Fibroblast of peridontal ligament (primary cell): ENCODE measurements at regions not wholly inside any gene's neighbourhood (a gene's known extent, or its start where the extent isn't known, plus 50 kb on each side); places are given as distances from the start of the nearest gene placed in this dataset.

Experiments
- DNase-seq: peaks from one replicate; pipeline ENCODE4 v3.0.0-alpha.2; 2010; ENCODE audit errors: extremely low read depth

DNA sequence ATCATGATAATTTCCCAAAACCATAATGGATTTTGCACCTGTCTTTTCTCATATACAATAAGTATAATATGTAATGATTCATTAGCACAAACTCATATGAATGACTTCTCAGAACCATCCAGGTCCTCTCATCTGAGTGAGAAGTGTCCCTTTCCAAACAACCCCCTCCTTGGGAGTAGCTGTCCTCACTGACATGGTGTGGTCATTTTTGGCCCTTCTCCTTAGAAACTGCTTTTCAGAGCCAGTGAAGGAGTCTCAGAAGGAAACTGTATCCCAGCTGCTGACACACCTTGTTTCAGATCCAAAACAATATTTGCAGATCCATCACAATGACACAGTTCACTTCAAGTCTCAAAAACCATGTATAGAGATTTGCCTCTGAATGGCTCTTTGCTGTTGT lies 95.5 kb downstream of the MIS18A start:
- no peak for DNase-seq

DNA sequence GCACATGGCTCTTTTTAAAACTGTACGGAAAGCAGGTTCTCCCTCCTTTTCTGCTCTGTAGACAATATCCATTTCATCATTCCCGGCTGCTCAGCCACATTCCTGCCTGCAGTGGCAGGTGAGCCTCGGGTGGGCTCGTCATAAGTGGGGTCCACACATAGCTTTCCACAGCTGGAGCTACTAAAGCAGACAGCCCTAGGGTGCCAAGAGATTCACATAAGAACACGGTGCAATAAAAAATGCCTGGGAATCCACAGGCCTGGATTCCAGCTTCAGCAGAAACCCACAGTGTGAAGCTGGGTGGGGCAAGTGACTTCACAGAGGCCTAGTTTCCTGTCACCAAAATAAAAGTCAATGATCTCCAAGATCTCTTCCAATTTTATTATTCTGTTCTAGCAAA lies 96.4 kb downstream of the MIS18A start:
- no peak for DNase-seq

DNA sequence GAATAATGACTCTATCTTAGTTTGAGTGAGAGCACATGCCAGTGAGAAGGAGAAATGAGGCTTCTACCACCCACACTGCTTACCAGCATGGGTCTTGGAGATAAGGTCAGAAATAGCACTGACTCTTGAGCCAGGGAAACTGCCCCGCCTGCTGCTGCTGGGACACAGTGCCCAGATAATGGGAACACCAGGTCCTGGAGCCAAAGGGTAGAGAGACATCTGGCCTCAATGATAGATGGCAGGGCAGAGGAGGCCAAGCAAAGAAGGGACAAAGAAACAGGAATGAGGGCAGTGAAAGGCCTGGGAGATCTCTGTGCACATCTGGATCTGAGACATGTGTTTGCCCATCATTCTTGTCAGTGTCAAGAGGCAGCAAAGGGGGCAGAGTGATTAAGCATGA lies 97.4 kb downstream of the MIS18A start:
- DNase-seq = no peak

DNA sequence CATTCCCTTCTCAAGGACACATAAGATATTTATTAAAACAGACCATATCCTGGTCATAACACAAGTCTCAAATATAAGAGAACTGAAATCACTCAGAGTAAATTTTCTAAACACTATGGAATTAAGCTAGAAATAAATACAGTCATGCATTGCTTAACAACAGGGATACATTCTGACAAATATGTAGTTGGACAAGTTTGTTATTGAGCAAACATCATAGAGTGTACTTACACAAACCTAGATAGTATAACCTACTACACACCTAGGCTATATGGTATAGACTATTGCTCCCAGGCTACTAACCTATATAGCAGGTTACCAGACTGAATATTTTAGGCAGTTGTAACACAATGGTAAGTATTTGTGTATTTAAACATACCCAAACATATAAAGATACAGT lies 104.0 kb downstream of the MIS18A start:
- no peak for DNase-seq

DNA sequence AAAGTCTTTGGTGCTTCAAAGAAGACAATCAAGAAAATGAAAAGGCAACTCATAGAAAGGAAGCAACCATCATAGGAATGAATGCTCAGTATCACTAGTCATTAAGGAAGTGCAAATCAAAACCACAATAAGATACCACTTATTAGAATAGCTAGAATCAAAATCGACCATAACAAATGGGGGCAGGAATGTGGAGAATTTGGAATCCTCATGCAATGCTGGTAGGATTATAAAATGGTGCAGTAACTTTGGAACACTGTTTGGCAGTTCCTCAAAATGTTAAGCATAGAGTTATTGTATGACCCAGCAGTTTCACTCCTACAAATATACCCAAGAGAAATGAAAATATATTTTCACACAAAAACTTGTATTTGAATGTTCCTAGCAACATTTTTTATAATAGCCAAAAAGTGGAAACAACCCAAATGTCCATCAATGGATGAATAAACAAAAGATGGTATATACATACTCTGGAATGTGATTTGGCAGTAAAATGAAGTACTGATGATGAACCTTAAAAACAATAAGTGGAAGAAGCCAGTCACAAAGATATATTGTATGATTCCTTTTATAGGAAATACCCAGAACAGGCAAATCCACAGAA lies 105.6 kb downstream of the MIS18A start:
- DNase-seq = peak; percentile 1

DNA sequence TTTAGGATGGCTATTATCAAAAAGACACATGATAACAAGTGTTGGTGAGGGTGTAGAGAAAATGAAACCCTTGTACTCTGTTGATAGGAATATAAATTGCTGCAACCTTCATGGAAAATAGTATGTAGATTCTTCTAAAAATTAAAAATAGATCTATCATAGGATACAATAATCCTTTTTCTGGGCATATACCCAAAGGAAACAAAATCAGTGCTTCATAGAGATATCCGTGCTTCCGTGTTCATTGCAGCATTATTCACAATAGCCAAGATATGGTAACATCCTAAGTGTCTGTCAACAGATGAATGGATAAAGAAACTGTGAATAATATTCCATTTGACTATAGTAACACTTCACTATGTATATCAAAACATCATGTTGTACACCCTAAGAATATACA lies 106.7 kb downstream of the MIS18A start:
- no peak for DNase-seq

DNA sequence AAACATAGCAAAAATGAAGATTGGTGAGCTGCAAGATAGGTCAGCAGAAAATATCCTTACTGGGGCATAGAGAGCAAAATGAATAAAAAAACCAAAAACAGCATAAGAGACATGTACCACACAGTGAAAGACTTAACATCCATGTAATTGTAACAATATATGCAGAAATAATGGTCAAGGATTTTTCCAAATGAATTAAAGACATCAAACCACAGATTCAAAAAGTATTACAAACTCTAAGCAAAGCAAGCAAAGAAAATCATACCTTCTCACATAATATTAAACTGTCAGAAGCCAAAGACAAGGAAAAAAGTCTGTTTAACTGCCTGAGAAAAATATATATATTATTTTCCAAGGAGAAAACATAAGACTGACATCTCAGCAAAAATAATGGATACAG lies 111.3 kb downstream of the MIS18A start:
- no peak for DNase-seq

DNA sequence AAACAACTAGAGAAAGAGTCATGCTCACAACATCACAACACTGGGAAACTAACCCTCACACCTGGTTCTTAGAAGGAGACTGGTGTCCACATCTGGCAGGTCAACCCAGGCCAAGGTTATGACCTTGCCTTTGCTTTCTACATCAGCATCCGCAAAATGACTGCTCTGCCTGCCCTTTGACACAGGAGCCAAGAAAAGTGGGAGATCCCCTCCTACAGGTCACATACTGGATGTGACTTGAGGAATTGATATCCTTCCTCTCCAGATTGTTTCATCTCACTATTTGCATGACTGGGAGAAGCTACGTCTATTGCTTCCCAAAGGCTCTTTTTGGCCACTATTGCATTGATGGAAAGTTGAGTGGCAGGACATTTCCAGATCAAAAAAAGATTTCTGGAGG lies 115.5 kb downstream of the MIS18A start:
- DNase-seq = no peak

DNA sequence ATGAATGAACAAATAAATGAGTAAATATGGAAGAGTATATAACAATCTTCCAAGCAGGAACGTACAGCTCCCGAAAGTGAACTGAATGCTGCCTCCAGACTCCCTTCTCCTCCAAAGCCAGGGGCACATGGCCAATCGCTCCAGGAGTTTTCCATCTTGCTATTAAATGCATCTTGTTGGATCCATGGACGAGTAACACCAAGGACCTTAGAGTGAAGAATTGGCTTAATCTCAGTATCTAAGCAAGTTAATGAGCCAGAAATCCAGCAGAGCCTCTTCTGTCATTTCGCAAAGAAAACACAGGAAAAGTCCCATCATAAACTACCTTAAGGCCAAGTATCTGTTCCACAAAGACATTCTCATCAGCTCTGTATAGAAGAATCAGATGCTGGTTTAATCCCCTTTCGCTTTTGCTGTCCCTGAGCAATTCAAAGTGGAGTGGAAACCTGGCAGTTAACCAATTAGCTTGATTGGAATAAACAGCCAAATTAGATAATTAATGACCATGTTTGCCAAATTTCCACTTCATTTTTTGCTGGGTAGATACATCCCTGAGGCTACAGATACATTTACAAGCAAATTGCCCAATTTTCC lies 116.0 kb downstream of the MIS18A start:
- no peak for DNase-seq

DNA sequence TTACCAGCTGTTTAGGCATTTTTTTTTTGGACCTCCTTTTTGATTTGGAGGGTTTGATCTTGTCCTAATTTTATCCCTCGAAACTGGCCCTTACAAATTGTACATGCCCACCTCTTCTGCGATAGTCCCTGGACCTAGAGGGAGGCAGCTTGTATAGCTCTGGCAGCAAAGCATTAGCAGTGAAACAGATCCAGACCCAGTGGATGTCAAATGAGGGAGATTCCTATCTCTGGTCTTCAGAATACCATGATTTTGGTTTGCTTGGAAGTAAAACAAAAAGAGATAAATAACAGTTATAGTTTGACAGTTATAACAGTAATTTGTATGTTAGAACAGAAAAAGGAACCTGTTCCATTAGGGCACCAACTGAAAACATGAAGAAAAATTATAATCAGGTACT lies 123.6 kb downstream of the MIS18A start:
- no peak for DNase-seq

DNA sequence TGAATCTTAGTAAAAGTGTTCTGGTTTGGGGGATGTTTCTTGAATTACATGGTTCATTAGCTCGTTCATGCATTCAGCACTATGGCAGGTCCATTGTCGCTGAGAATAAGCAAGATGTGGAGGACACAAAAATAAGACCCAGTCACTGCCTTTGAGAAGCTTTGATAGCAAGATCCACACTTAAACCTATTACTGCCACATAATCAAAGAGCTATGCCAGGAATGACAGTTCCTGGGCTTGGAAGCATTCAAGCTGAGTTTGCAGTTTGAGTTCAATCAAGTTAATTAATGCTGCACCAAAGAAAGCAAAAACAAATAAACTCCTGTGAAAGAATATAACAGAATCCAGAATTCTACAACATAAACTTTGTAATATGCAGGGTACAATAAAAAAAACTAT lies 131.8 kb downstream of the MIS18A start:
- no peak for DNase-seq

DNA sequence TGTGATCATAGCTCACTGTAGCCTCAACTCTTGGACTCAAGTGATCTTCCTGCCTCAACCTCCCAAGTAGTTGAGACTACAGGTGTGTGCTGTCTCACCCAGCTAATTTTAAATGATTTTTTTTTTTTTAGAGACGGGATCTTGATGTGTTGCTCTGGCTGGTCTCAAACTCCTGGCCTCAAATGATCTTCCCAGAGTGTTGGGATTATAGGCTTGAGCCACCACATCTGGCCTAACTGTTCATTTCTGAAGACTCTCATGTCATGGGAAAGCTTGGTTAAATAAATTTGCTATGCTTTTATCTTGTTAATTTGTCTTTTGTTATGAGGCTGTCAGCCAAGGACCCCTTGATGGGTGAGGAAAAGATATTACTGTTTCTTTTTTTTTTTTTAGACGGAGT lies 134.0 kb downstream of the MIS18A start:
- no peak for DNase-seq

DNA sequence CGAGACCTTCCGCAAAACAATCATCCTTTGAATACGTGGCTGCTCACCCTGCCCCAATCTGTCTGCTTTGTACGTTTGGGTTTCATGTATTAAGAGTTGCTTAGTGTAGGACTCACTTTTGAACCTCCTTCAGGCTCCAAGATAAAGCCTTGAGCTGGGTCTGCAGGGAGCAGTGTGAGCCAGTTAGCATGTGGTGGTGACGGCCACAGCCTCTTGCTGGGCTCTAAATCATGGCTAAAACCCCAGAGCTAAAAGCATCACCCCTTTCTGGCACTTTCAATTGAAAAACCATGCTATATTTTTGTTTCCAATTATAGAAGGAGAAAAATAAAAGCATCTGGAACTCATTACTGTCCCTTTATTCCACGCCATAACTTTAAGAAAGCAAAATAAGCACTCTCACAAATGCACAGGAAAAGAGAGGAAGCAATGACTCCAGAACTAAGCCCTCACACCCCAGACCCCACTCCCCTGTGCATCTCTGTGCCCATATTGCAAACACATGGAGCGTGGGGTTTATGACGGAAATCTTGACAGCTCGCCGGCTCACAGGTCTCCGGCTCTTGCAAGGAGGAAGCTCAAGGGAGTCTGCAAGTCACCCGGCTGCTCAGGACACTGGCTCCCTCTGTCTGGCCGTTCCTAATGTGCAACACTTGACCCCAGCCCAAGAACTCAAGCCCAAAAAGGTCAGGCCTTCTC lies 135.5 kb downstream of the MIS18A start:
- peak; percentile 79 for DNase-seq

DNA sequence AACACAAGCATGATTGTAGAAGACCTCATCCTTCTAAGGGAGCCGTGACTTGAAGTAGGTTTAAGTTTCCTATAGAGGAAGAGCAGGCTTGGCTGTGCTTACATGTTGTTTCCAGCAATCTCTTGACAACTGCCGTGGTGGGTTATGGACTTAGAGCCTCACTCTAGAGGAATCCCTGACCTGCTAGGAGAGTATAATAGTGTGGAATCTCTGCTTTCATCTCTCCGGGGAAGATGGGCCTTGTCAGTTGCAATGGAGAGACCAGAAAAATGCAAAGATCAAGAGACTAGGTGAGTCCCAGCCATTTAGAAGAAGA lies 137.6 kb downstream of the MIS18A start:
- DNase-seq = no peak

DNA sequence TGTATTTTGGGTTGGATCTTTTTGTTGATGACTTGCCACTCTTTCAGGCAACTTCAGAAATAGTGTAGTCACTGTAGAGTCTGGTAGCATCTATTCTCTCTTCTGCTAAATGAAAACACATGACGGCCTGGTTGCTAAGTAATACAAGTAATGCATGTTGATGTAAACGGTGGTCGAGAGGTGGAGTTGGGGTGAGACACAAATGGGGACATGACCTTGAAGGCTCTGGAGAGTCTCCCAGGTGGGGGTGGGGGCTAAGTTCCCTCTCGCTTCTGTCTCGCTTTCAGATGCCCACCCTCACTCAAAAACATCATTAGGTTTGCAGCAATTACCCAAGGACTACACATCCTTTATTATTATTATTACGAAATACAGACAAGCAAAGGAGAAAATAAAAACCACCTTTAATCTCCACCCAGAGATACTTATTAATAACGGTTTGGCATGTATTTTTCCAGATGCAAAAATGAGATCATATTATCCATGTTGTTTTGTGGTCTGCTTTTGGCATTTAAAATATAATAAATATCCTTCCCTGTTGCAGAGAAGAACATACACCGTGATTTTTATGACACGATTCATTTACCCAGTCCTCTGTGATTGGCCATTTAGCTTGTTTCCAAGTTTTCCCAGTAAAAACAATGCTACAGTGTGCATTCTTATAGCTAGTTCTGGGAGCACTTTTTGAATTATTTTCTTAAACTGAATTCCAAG lies 138.1 kb downstream of the MIS18A start:
- peak; percentile 37 for DNase-seq

DNA sequence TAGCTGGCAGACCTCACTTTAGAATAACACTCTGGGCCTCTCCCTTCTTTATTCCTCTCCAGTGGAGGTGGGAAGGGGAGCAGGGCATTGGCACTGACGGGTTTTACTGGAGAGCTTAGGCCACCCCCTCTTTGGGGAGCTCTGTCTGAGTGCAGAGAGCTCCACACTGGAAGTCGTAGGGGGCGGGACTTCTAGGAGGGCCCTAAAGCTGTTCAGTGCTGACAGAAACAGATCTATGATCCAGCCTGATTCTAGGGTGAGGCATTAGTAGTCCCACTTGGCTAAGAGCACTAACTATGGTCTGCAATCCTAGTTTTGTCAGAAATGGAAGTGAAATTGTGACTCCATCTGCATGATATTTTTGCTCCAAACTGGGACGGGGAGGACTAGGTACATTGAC lies 138.7 kb downstream of the MIS18A start:
- no peak for DNase-seq

DNA sequence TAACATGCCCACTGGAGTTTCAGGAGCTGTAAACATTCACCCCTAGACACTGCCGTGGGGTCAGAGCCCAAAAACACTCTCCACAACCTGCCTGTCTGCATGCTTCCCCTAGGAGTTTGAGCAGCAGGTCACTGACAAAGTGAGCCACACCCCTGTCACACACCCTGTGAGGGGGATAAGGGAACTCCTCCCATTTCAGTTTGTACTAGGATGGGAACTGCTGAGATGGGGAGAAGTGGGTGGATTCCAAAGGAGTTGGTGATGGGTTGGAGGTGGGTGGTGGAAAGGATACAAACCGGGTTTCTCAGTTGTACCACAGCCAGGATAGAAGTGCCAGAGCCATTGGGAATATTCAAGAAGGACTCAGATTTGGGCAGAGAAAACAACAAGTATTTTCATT lies 140.2 kb downstream of the MIS18A start:
- no peak for DNase-seq

DNA sequence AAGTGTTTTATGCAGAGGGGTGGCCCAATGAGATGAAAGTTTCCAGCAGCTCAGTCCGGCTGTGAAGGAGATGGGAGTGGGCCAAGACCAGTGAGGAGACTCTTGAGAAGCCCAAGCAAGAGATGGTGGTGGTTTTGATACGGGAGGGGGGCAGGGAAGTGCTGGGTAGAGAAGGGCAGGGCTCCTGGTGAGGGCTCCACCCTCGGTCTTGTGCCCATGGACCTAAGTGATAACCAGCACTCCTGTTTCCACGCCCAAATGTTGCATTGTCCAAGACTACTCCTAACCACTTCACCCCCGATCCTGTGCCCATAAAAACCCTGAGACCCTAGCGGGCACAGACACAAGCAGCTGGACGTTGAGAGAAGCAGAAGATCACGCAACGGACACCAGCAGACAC lies 140.9 kb downstream of the MIS18A start:
- DNase-seq = no peak

DNA sequence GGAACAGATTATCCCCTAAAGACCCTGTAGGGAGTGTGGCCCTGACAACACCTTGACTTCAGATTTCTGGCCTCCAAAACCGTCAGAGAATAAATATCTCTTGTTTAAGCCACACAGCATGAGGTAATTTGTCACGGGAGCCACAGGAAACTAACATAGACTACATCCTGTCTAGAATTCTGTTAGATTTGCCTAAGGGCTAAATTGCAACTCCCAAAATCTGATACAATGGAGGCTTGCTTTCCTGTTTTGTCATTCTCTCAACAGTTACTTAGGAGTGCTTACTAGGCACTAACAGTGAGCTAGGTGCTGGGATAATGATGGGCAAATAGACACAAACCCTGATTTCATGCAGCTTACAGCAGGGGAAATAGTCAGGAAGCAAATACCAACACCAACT lies 141.6 kb downstream of the MIS18A start:
- DNase-seq = no peak

DNA sequence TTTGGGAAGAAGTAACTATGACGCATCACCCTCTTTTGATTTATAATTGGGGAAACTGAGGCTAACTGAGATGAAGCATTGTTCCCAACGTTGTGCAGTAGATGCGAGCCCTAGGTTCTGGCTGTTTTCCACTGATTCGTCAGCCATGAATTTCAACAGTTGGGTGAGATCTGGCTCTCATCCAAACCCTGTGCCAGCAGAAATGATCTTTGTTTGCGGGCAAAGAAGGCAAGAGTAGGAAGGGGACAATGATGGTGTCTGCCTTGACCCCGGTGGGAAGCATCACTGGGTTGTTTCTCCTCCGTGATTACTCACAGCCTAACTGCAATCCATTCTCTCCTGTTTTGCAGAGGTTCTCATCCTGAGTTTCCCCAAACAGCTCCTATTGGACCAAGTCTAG lies 142.3 kb downstream of the MIS18A start:
- DNase-seq = no peak

DNA sequence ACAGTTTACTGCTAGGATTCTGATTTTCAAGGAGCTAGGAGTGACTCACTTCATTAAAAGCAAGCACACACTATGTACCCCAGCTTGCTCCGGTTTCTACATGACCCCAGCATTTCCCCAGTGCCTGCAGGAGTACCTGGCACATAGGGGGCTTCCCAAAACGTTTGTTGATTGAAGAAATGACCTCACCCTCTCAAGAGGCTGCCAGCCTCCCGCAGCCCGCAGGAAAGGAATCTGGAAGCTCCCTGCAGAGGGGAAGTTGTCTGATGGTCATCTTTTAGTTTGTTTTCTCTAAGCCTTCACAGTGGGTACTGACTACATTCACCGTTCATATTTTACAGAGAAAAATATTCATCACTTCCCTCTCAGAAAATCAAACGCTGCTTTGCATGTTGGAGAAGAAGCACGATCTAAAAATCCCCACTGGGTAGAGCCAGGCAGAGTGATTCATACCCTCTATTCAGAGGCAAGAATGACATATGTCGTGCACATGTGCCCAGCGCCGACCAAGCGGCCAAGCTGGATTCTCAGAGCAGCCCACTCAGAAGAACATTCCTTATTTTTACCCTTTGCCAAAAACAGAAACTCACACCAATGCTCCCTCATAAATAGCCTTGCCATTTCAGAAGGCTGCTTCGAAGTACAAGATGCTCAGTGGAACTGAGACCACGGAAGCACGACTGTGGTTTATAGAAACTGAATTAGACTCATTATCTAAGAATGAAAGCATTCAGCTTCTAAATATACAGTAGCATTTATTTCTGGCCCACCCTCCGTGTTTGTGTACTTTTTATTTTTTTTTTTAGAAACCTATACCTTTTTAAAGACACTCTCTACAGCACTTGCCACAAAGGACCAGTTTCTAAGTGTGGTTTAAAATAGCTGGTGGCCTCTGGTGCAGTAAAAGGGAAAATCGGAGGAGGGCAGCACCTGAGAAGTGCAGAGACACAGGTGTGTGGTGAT lies 143.2 kb downstream of the MIS18A start:
- DNase-seq = peak; percentile 57
